Muscle of leg (tissue), 3 donors: ENCODE measurements at regions not wholly inside any gene's neighbourhood (a gene's known extent, or its start where the extent isn't known, plus 50 kb on each side); places are given as distances from the start of the nearest gene placed in this dataset.

Experiments
- DNase-seq: peaks from one replicate; pipeline ENCODE4 v3.0.0; 2013
- H3K27ac ChIP-seq: one replicate; pipeline ENCODE4 v1.5.1; 2013; ENCODE audit warnings: mild to moderate bottlenecking, low read length, control low read depth
- H3K27me3 ChIP-seq: one replicate; pipeline ENCODE4 v1.6.1; 2013; ENCODE audit warnings: low read length; ENCODE audit not compliant: control insufficient read depth, insufficient read depth
- H3K36me3 ChIP-seq: one replicate; pipeline ENCODE4 v1.6.1; 2013; ENCODE audit warnings: low read length; ENCODE audit not compliant: control insufficient read depth, insufficient read depth
- H3K4me1 ChIP-seq: one replicate; pipeline ENCODE4 v1.6.1; 2013; ENCODE audit warnings: low read length; ENCODE audit not compliant: control insufficient read depth, insufficient read depth
- H3K4me3 ChIP-seq: one replicate; pipeline ENCODE4 v1.5.1; 2013; ENCODE audit warnings: low read length, control low read depth
- H3K9me3 ChIP-seq: replicated peaks from 2 replicates; pipeline ENCODE4 v1.6.1; 2013; ENCODE audit warnings: low read depth, low read length; ENCODE audit not compliant: control insufficient read depth
- WGBS: methylation state at CpG from one replicate; pipeline ENCODE4 v1.1.5; 2013; ENCODE audit warnings: missing lambda C conversion rate; ENCODE audit not compliant: insufficient coverage; 5-methylcytosine and 5-hydroxymethylcytosine counted together

- Histone ChIP-seq H3K27ac (no peak overlapping the region), H3K4me3 (no peak overlapping the region), H3K4me1 (no peaks in the 10 kb centered on the region), H3K36me3 (no peaks in the 10 kb centered on the region), H3K27me3 (no peaks in the 10 kb centered on the region), H3K9me3 (no peaks in the 10 kb centered on the region)
- WGBS, result no CpG with 5 or more reads among the region's 3 CpGs
- no peak for DNase-seq
These were observed 149.2 kb downstream of the CEP120 start for GRCh38 chr5:123273984-123274383.

GRCh38 chr5:123273095-123273494 lies 150.1 kb downstream of the CEP120 start:
- no peaks in the 10 kb centered on the region for H3K36me3 ChIP-seq
- H3K9me3 ChIP-seq, result no peaks in the 10 kb centered on the region
- no peak overlapping the region for H3K4me3 ChIP-seq
- no peak overlapping the region for H3K27ac ChIP-seq
- WGBS, result no CpG with 5 or more reads among the region's 2 CpGs
- no peaks in the 10 kb centered on the region for H3K27me3 ChIP-seq
- H3K4me1 ChIP-seq, result no peaks in the 10 kb centered on the region
- DNase-seq, result no peak

- 47% methylated on average over 5 of the region's 7 CpGs for WGBS
- Histone ChIP-seq H3K27me3 (no peaks in the 10 kb centered on the region), H3K4me3 (no peak overlapping the region), H3K9me3 (no peaks in the 10 kb centered on the region), H3K27ac (no peak overlapping the region), H3K4me1 (no peaks in the 10 kb centered on the region), H3K36me3 (no peaks in the 10 kb centered on the region)
- no peak for DNase-seq
These were observed 153.4 kb downstream of the CEP120 start for GRCh38 chr5:123269851-123270250.

- Histone ChIP-seq H3K4me1 (no peaks in the 10 kb centered on the region), H3K4me3 (no peak overlapping the region), H3K36me3 (no peaks in the 10 kb centered on the region), H3K9me3 (no peaks in the 10 kb centered on the region), H3K27ac (no peak overlapping the region), H3K27me3 (no peaks in the 10 kb centered on the region)
- DNase-seq, result no peak
- no CpG with 5 or more reads among the region's 4 CpGs for WGBS
These were observed 153.8 kb downstream of the CEP120 start for GRCh38 chr5:123269436-123269835.

GRCh38 chr5:123266365-123266764 lies 156.8 kb downstream of the CEP120 start:
- Histone ChIP-seq H3K27ac (no peak overlapping the region), H3K4me3 (no peak overlapping the region), H3K4me1 (no peaks in the 10 kb centered on the region), H3K9me3 (no peaks in the 10 kb centered on the region), H3K27me3 (no peaks in the 10 kb centered on the region), H3K36me3 (no peaks in the 10 kb centered on the region)
- DNase-seq, result no peak

- Histone ChIP-seq H3K4me3 (no peak overlapping the region), H3K4me1 (no peaks in the 10 kb centered on the region), H3K36me3 (no peaks in the 10 kb centered on the region), H3K27ac (no peak overlapping the region), H3K9me3 (no peaks in the 10 kb centered on the region), H3K27me3 (no peaks in the 10 kb centered on the region)
- no peak for DNase-seq
- no CpG with 5 or more reads among the region's 2 CpGs for WGBS
These were observed 157.7 kb downstream of the CEP120 start for GRCh38 chr5:123265551-123265950.

GRCh38 chr5:123264394-123264793 lies 158.8 kb downstream of the CEP120 start:
- no peaks in the 10 kb centered on the region for H3K9me3 ChIP-seq
- no peaks in the 10 kb centered on the region for H3K36me3 ChIP-seq
- peak; percentile 53 for DNase-seq
- WGBS, result no CpG with 5 or more reads among the region's 2 CpGs
- no peak overlapping the region for H3K4me3 ChIP-seq
- no peaks in the 10 kb centered on the region for H3K4me1 ChIP-seq
- no peak overlapping the region for H3K27ac ChIP-seq
- H3K27me3 ChIP-seq, result no peaks in the 10 kb centered on the region

GRCh38 chr5:123263859-123264258 lies 159.3 kb downstream of the CEP120 start:
- Histone ChIP-seq H3K36me3 (no peaks in the 10 kb centered on the region), H3K4me1 (no peaks in the 10 kb centered on the region), H3K4me3 (no peak overlapping the region), H3K9me3 (no peaks in the 10 kb centered on the region), H3K27ac (no peak overlapping the region), H3K27me3 (no peaks in the 10 kb centered on the region)
- DNase-seq, result no peak
- WGBS, result no CpG with 5 or more reads among the region's 2 CpGs

- Histone ChIP-seq H3K4me3 (no peak overlapping the region), H3K9me3 (no peaks in the 10 kb centered on the region), H3K27ac (no peak overlapping the region), H3K36me3 (no peaks in the 10 kb centered on the region), H3K27me3 (no peaks in the 10 kb centered on the region), H3K4me1 (no peaks in the 10 kb centered on the region)
- 47% methylated on average over 2 of the region's 7 CpGs for WGBS
- DNase-seq, result peak; percentile 50
These were observed 160.9 kb downstream of the CEP120 start for GRCh38 chr5:123262216-123262823.

GRCh38 chr5:123261752-123262151 lies 161.5 kb downstream of the CEP120 start:
- WGBS, result no CpG with 5 or more reads among the region's 1 CpG
- no peaks in the 10 kb centered on the region for H3K36me3 ChIP-seq
- no peak for DNase-seq
- no peak overlapping the region for H3K4me3 ChIP-seq
- peaks cover 1% of the 10 kb centered on the region for H3K9me3 ChIP-seq
- no peaks in the 10 kb centered on the region for H3K27me3 ChIP-seq
- no peak overlapping the region for H3K27ac ChIP-seq
- no peaks in the 10 kb centered on the region for H3K4me1 ChIP-seq

GRCh38 chr5:123249446-123249845 lies 160.4 kb downstream of the PRDM6 start:
- WGBS, result no CpG with 5 or more reads among the region's 2 CpGs

More at GRCh38 chr5:123249446-123249845, 160.4 kb downstream of the PRDM6 start:
- no peak overlapping the region for H3K4me3 ChIP-seq
- H3K4me1 ChIP-seq, result no peaks in the 10 kb centered on the region
- DNase-seq, result no peak
- no peak overlapping the region for H3K27ac ChIP-seq
- no peaks in the 10 kb centered on the region for H3K27me3 ChIP-seq
- H3K9me3 ChIP-seq, result no peaks in the 10 kb centered on the region
- H3K36me3 ChIP-seq, result no peaks in the 10 kb centered on the region
